Aorta (tissue), 5 donors: ENCODE measurements at regions not wholly inside any gene's neighbourhood (a gene's known extent, or its start where the extent isn't known, plus 50 kb on each side); places are given as distances from the start of the nearest gene placed in this dataset.

Experiments
- ATAC-seq: fragments of 200-7000 bp; cut with Tn5 transposase; one replicate; pipeline ENCODE4 v1.9.1; 2022; ENCODE audit warnings: moderate library complexity; ENCODE audit not compliant: low FRiP score
- DNase-seq, 2 donors: peaks; one replicate each; pipeline ENCODE4 v3.0.0-alpha.2; 2020
- H3K27ac ChIP-seq, 2 donors: one replicate each; pipeline ENCODE4 v1.5.1; 2013; ENCODE audit warnings: low read length in 2 of 2, mild to moderate bottlenecking in 2 of 2, moderate library complexity in 2 of 2, control low read depth in 1 of 2, inconsistent platforms in 1 of 2, low read depth in 1 of 2
- H3K27me3 ChIP-seq, 2 donors: one replicate each; pipeline ENCODE4 v1.6.1; 2013; ENCODE audit warnings: control low read depth in 1 of 2, low read length in 1 of 2, mild to moderate bottlenecking in 1 of 2, moderate library complexity in 1 of 2; ENCODE audit not compliant: insufficient read depth in 2 of 2, control insufficient read depth in 1 of 2
- H3K36me3 ChIP-seq, 2 donors: one replicate each; pipeline ENCODE4 v1.6.1; 2013; ENCODE audit warnings: control low read depth in 1 of 2, low read length in 1 of 2, mild to moderate bottlenecking in 1 of 2; ENCODE audit not compliant: insufficient read depth in 2 of 2, control insufficient read depth in 1 of 2
- H3K4me1 ChIP-seq, 2 donors: one replicate each; pipeline ENCODE4 v1.6.1; 2013; ENCODE audit warnings: low read length in 2 of 2, control low read depth in 1 of 2, mild to moderate bottlenecking in 1 of 2, moderate library complexity in 1 of 2; ENCODE audit not compliant: insufficient read depth in 2 of 2, control insufficient read depth in 1 of 2
- H3K4me3 ChIP-seq, 2 donors: one replicate each; pipeline ENCODE4 v1.5.1; 2013; ENCODE audit warnings: low read length in 2 of 2, control low read depth in 1 of 2, mild to moderate bottlenecking in 1 of 2
- H3K9me3 ChIP-seq: one replicate; pipeline ENCODE4 v1.6.1; 2013; ENCODE audit warnings: mild to moderate bottlenecking, low read length; ENCODE audit not compliant: control insufficient read depth
- WGBS, 2 donors: extraction: QIAGEN DNeasy Blood & Tissue Kit; methylation state at CpG; one replicate each; pipeline ENCODE4 v1.1.7; 2013; 5-methylcytosine and 5-hydroxymethylcytosine counted together
- intact Hi-C, 2 donors: fragments of 100-400 bp; cut with DNase I; formaldehyde crosslinking; loops; one replicate each; pipeline versions ENCODE4 v1.14.2 to v1.15.0; 2022
- donor health status: healthy with polysubstance abuse.
- donor health status: Bipolar disorder and iron deficiency.
- donor health status: DM: no; HTN: no; CAD: no.
- donor health status: DM: no; HTN: no; CAD: no.
- donor health status: DM: yes; HTN: yes; CAD: no.

DNA sequence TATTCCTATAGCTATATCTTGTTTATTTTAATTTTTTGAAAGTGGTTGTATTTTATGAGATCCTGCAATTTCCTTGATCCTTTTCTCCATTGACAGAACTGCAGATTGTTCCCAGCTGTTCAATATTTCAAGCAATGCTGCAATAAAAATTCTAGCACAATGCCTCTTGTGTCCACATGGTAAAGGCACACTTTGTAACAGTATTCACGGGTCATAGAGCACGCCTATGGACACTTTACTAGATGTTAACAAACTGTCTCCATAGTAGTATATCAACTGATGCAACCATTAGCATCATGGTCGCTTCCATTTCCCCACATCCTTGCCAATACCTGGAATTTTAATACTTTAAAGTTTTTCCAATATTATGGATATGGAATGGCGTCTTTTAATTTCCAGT, 123.9 kb upstream of the FZD8 start:
- Histone ChIP-seq H3K27ac (no peak overlapping the region), H3K4me3 (no peak overlapping the region), H3K4me1 (no peaks in the 10 kb centered on the region), H3K27me3 (no peaks in the 10 kb centered on the region), H3K36me3 (no peaks in the 10 kb centered on the region), H3K9me3 (no peaks in the 10 kb centered on the region)
- intact Hi-C loops = no loop called here
- WGBS, 2 donors = 96% methylated on average over 4 of the region's 4 CpGs
- DNase-seq = no peak
- no peak for ATAC-seq

GRCh38 chr10:35765066-35765527, 123.0 kb upstream of the FZD8 start:
- no peak for ATAC-seq
- 50 to 61% methylated on average over 24 of the region's 24 CpGs for WGBS, 2 donors
- Histone ChIP-seq H3K27ac (no peak overlapping the region), H3K4me1 (no peaks in the 10 kb centered on the region), H3K27me3 (no peaks in the 10 kb centered on the region), H3K36me3 (no peaks in the 10 kb centered on the region), H3K4me3 (no peak overlapping the region), H3K9me3 (peaks cover 1% of the 10 kb centered on the region)
- intact Hi-C loops = no loop called here
- no peak for DNase-seq

- no peak for ATAC-seq
- Histone ChIP-seq H3K4me1 (no peaks in the 10 kb centered on the region), H3K36me3 (no peaks in the 10 kb centered on the region), H3K27me3 (no peaks in the 10 kb centered on the region), H3K27ac (no peak overlapping the region), H3K4me3 (no peak overlapping the region), H3K9me3 (peaks cover 1% of the 10 kb centered on the region)
- no peak for DNase-seq
- 86 to 90% methylated on average over 6 of the region's 6 CpGs for WGBS, 2 donors
- intact Hi-C loops = no loop called here
These were observed 120.4 kb upstream of the FZD8 start for GRCh38 chr10:35762311-35763030.

DNA sequence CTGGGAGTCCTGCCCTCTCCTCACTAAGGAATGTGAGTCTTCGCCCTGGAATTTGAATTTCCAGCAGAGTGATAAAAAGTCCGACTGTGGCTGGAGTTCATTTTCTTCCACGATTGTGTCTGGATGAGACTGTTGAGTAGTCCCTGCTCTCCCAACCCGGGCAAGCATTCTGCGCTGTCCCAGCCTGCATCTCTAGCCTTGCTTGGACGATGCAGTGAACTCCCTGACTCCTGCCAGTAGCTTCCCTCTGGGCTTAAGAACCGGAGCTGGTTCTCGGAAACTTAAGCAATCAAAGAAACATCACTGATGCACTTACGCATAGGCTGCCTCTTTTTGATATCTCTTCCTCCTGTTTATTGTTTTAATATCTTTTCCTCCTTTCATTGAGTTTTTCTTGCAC, 116.0 kb upstream of the FZD8 start:
- Histone ChIP-seq H3K4me3 (no peak overlapping the region), H3K27ac (no peak overlapping the region), H3K36me3 (no peaks in the 10 kb centered on the region), H3K27me3 (no peaks in the 10 kb centered on the region), H3K4me1 (no peaks in the 10 kb centered on the region), H3K9me3 (peaks cover 1% of the 10 kb centered on the region)
- intact Hi-C loops = no loop called here
- WGBS, 2 donors = 76 to 82% methylated on average over 9 of the region's 9 CpGs
- DNase-seq (peak; percentile 75 to 79), ATAC-seq (peak; percentile 93)

DNA sequence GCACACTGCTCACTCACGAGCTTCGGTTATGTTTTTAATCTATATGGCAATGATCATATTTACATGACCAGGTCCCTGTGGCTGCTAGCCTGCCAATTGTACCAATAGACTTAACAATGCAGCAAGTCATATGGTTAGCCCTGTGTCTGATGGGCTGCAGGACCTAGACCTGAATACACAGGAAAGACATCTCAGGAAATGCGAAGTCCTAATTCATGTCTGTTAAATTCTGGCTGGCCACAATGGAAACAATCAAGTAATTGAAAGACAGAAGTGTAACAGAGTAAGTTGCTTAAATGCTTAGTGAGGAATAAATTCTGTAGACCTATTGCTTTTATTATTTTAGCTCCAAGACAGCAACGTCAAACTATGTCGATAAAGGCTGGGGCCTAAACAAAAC, 112.4 kb upstream of the FZD8 start:
- 72 to 78% methylated on average over 5 of the region's 5 CpGs for WGBS, 2 donors
- Histone ChIP-seq H3K27me3 (no peaks in the 10 kb centered on the region), H3K4me3 (no peak overlapping the region), H3K4me1 (no peaks in the 10 kb centered on the region), H3K27ac (no peak overlapping the region), H3K36me3 (no peaks in the 10 kb centered on the region), H3K9me3 (no peaks in the 10 kb centered on the region)
- ATAC-seq (no peak), DNase-seq (no peak)
- intact Hi-C loops = no loop called here

DNA sequence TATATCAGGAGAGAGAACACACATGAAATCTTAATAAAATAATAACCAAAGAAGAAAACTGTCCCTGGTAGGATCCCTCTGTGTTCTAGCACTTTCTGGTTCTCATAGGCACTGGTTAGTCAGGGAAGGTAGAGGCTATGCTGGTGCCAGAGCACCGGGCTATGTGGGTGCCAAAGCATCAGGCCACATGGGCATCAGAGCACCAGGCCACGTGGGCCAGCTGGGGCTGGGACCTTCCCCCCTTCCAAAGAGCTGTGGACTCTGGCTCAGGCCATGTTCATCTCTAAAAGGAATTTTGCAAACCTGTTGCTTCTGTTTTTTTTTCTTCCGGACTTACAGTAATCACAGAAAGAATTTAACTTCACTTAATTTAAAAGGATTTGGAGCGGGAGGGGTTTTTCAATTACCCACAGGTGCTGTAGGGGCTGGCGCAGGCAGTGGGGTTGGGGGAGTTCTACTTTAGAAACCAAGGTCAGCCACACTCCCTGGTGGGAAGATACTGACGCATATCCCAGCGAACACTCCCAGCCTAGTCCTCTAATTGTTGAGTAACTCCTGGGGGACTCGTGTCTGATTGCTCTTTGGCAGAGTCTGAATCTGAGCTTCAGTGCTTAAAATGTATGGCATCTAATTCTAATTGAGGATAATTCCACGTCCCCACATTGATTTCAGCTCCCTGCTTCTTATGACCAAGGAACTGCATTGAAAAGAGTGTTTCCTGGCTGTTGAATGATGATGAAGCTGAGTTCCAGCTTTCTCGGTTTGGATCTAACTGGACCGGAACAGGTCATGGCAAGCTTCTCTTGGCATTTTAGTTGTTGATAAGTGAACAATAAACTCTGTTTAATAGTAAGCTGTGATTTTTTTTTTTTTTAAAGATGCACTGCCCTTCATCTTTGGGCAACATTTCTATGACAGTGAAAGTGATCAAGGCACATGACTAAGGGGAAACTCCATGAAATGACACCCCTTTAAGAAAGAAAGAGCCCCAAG, 110.7 kb upstream of the FZD8 start:
- Histone ChIP-seq H3K4me3 (no peak overlapping the region), H3K4me1 (no peaks in the 10 kb centered on the region), H3K36me3 (no peaks in the 10 kb centered on the region), H3K9me3 (no peaks in the 10 kb centered on the region), H3K27ac (no peak overlapping the region), H3K27me3 (no peaks in the 10 kb centered on the region)
- DNase-seq (no peak), ATAC-seq (peak; percentile 37)
- 62 to 64% methylated on average over 11 of the region's 11 CpGs for WGBS, 2 donors
- intact Hi-C loops = no loop called here

- Histone ChIP-seq H3K4me3 (no peak overlapping the region), H3K27ac (no peak overlapping the region), H3K9me3 (no peaks in the 10 kb centered on the region), H3K4me1 (no peaks in the 10 kb centered on the region), H3K36me3 (no peaks in the 10 kb centered on the region), H3K27me3 (no peaks in the 10 kb centered on the region)
- DNase-seq (no peak), ATAC-seq (no peak)
- WGBS, 2 donors = 96 to 97% methylated on average over 2 of the region's 2 CpGs
- intact Hi-C loops = no loop called here
These were observed 109.3 kb upstream of the FZD8 start for GRCh38 chr10:35751347-35751746.

DNA sequence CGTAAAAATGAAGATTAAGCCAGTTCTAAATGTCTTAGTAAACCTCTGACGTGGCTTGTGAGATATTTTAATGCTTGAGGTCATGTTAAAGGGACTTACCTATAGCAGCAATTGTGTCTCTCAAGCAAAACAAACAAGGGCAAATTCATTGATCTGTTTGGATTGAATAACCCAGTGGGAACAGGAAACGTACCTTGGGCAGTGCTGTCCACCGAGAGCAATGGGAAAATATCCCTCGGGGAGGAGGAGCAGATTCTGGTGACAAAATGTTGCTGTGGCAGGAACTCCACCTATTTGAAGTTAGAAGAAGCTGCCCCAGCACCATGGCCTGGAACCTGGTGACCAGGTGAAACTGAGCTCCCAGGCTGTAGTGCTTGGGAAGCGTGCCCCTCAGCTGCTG, 107.1 kb upstream of the FZD8 start:
- no peaks in the 10 kb centered on the region for H3K36me3 ChIP-seq
- no peak overlapping the region for H3K27ac ChIP-seq
- no peak overlapping the region for H3K4me3 ChIP-seq
- intact Hi-C loops = no loop called here
- 95% methylated on average over 6 of the region's 6 CpGs for WGBS, 2 donors
- no peak for DNase-seq
- H3K9me3 ChIP-seq = no peaks in the 10 kb centered on the region
- ATAC-seq = no peak
- no peaks in the 10 kb centered on the region for H3K27me3 ChIP-seq
- no peaks in the 10 kb centered on the region for H3K4me1 ChIP-seq
